GM12878 (cell line): ENCODE measurements at regions not wholly inside any gene's neighbourhood (a gene's known extent, or its start where the extent isn't known, plus 50 kb on each side); places are given as distances from the start of the nearest gene placed in this dataset.

Source experiments
- CTCF ChIP-seq, 3 experiments: IDR thresholded peaks in 2 of 3; conservative IDR thresholded peaks in 1 of 3; 2 replicates each; pipeline ENCODE4 v1.5.1; 2011; ENCODE audit warnings: low read depth in 3 of 3, low read length in 3 of 3, mild to moderate bottlenecking in 3 of 3, control low read depth in 2 of 3, moderate library complexity in 2 of 3, inconsistent platforms in 1 of 3, mixed read lengths in 1 of 3; ENCODE audit not compliant: control insufficient read depth in 2 of 3, insufficient read depth in 1 of 3; ENCODE audit errors: extremely low read depth in 1 of 3
- EP300 ChIP-seq, 2 experiments: fragments of 150-350 bp in 1 of 2; IDR thresholded peaks; 2 replicates each; pipeline ENCODE4 v1.6.1; 2011 to 2012; ENCODE audit warnings: low read depth in 2 of 2, low read length in 2 of 2, borderline replicate concordance in 1 of 2, improper control_type of control experiment in 1 of 2, inconsistent platforms in 1 of 2; ENCODE audit not compliant: control insufficient read depth in 1 of 2
- FOS ChIP-seq: IDR thresholded peaks from 3 replicates; pipeline ENCODE4 v1.6.1; 2011; ENCODE audit warnings: borderline replicate concordance; ENCODE audit not compliant: insufficient read length; ENCODE audit errors: extremely low read depth
- GABPA ChIP-seq: IDR thresholded peaks from 2 replicates; pipeline ENCODE4 v1.6.1; 2014; ENCODE audit warnings: antibody characterized with exemption, low read depth, mild to moderate bottlenecking, inconsistent platforms
- HCFC1 ChIP-seq: fragments of 150-350 bp; IDR thresholded peaks from 2 replicates; pipeline ENCODE4 v1.6.1; 2014; ENCODE audit warnings: low read length
- HDAC6 ChIP-seq: fragments of 200-600 bp; sonication (generic); IDR thresholded peaks from one replicate; pipeline ENCODE4 v1.8.0; 2017; ENCODE audit warnings: antibody characterized with exemption; ENCODE audit not compliant: unreplicated experiment
- HDGF ChIP-seq: fragments of 450-650 bp; IDR thresholded peaks from 2 replicates; pipeline ENCODE4 v1.6.1; 2016; ENCODE audit warnings: antibody characterized with exemption
- KDM1A ChIP-seq: fragments of 200-600 bp; sonication (generic); IDR thresholded peaks from 2 replicates; pipeline ENCODE4 v1.6.1; 2016; ENCODE audit warnings: borderline replicate concordance
- POLR2A ChIP-seq: IDR thresholded peaks from 2 replicates; pipeline ENCODE4 v1.6.1; 2011; ENCODE audit warnings: low read depth, mild to moderate bottlenecking, low read length
- REST ChIP-seq: IDR thresholded peaks from 2 replicates; pipeline ENCODE4 v1.6.1; 2012; ENCODE audit warnings: mild to moderate bottlenecking, low read depth, low read length
- SMC3 ChIP-seq: IDR thresholded peaks from 2 replicates; pipeline ENCODE4 v1.6.1; 2011; ENCODE audit warnings: low read length, improper control_type of control experiment, borderline replicate concordance
- SRF ChIP-seq, 2 experiments: IDR thresholded peaks; 2 replicates each; pipeline ENCODE4 v1.6.1; 2011; ENCODE audit warnings: low read depth in 2 of 2, low read length in 2 of 2, mild to moderate bottlenecking in 1 of 2, moderate library complexity in 1 of 2
- ZBTB11 ChIP-seq: fragments of 450-650 bp; formaldehyde crosslinking; IDR thresholded peaks from 2 replicates; pipeline ENCODE4 v1.5.0; 2022; ENCODE audit warnings: mild to moderate bottlenecking, missing genetic modification characterization
- ZNF384 ChIP-seq: IDR thresholded peaks from 2 replicates; pipeline ENCODE4 v1.6.1; 2012; ENCODE audit warnings: low read depth, mild to moderate bottlenecking, low read length, improper control_type of control experiment, borderline replicate concordance

GRCh38 chr10:71040343-71040742 is 152.0 kb upstream of the PCBD1 start:
- TF ChIP-seq CTCF (IDR thresholded peaks at IDR 0.05 in 2 of 3, conservative IDR thresholded peaks at IDR 0.05 in 1 of 3; ENCODE audit: control insufficient read depth in 2 of 3, extremely low read depth in 1 of 3, insufficient read depth in 1 of 3, low read depth in 3 of 3, low read length in 3 of 3) (no peak), HDAC6 (no peak), EP300 (IDR thresholded peaks at IDR 0.05; ENCODE audit: borderline replicate concordance in 1 of 2, control insufficient read depth in 1 of 2, low read depth in 2 of 2, low read length in 2 of 2) (no peak), ZBTB11 (no peak), REST (no peak), ZNF384 (no peak), POLR2A (no peak), HCFC1 (no peak), KDM1A (no peak), SRF (IDR thresholded peaks at IDR 0.05; ENCODE audit: low read depth in 2 of 2, low read length in 2 of 2) (no peak), GABPA (no peak), SMC3 (no peak), FOS (no peak), HDGF (no peak)
